ENCODE measurements at regions not wholly inside any gene's neighbourhood (a gene's known extent, or its start where the extent isn't known, plus 50 kb on each side); places are given as distances from the start of the nearest gene placed in this dataset.
"Not testable (repeated sequence)": the region's sequence is repeated elsewhere in the genome, so short reads cannot be mapped to it uniquely, and the experiment has no call there.

DNA sequence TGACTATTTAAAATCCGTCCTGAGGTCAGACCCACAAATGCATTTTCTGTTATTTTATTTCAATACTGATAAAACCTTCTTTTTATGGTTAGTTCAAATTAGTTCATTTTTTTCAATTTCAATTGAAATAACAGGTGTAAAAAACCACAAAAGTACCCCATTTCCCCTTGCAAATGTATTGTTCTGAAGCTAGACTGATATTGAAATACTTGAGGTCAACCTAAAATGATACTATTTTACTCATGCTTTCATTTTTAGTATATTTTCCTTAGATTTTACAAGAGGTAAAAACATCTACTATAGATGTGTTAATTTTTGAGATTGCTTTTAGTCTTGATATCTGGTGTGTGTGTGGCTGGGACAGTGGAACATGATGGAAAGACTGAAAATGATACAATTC is 2237.8 kb downstream of the ARAP2 start:
- TF ChIP-seq, protein P1, sequence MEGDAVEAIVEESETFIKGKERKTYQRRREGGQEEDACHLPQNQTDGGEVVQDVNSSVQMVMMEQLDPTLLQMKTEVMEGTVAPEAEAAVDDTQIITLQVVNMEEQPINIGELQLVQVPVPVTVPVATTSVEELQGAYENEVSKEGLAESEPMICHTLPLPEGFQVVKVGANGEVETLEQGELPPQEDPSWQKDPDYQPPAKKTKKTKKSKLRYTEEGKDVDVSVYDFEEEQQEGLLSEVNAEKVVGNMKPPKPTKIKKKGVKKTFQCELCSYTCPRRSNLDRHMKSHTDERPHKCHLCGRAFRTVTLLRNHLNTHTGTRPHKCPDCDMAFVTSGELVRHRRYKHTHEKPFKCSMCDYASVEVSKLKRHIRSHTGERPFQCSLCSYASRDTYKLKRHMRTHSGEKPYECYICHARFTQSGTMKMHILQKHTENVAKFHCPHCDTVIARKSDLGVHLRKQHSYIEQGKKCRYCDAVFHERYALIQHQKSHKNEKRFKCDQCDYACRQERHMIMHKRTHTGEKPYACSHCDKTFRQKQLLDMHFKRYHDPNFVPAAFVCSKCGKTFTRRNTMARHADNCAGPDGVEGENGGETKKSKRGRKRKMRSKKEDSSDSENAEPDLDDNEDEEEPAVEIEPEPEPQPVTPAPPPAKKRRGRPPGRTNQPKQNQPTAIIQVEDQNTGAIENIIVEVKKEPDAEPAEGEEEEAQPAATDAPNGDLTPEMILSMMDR (IDR thresholded peaks at IDR 0.05), result not testable (repeated sequence)
- TF ChIP-seq POLR2A (IDR thresholded peaks at IDR 0.05), result not testable (repeated sequence)
